ENCODE measurements at regions not wholly inside any gene's neighbourhood (a gene's known extent, or its start where the extent isn't known, plus 50 kb on each side); places are given as distances from the start of the nearest gene placed in this dataset.
A peak's percentile ranks its signal among the peaks of the same experiment; 100 is the strongest.

DNA sequence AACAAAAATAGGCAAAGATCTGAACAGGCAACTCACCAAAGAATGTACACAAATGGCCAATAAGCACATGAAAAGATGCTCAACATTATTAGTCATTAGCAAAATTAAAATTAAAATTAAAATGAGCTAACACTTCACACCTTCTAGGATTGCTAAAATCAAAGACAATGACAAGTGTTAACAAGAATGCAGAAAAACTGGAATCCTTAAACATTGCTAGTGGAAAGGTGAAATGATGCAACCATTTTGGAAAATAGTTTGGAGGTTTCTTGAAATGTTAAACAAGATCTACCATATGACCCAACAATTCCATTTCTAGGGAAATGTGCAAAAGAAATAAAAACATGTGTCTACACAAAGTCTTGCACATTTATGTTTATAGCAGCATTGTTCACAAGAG, 75.5 kb upstream of the DST start:
- TF ChIP-seq, protein P1, sequence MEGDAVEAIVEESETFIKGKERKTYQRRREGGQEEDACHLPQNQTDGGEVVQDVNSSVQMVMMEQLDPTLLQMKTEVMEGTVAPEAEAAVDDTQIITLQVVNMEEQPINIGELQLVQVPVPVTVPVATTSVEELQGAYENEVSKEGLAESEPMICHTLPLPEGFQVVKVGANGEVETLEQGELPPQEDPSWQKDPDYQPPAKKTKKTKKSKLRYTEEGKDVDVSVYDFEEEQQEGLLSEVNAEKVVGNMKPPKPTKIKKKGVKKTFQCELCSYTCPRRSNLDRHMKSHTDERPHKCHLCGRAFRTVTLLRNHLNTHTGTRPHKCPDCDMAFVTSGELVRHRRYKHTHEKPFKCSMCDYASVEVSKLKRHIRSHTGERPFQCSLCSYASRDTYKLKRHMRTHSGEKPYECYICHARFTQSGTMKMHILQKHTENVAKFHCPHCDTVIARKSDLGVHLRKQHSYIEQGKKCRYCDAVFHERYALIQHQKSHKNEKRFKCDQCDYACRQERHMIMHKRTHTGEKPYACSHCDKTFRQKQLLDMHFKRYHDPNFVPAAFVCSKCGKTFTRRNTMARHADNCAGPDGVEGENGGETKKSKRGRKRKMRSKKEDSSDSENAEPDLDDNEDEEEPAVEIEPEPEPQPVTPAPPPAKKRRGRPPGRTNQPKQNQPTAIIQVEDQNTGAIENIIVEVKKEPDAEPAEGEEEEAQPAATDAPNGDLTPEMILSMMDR (IDR thresholded peaks at IDR 0.05; ENCODE audit: low read depth, low read length), result no peak

DNA sequence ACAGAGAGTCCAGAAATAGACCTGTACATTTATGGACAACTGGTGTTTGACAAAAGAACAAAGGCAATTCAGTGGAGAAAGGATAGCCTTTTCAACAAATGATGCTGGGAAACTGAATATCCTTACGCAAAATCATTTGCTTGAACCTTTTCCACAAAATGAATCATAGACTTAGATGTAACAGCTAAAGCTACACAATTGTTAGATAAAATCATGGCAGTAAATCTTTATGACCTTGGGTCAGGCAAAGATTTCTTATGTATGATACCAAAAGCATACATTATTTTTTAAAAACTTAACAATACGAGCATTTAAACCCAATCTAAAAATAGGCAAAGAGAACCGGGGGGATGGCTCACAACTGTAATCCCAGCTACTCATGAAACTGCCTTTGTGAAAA, 73.5 kb upstream of the DST start:
- H3K4me3 ChIP-seq (replicated peaks in 1 of 2; ENCODE audit: low read depth in 2 of 2, low read length in 2 of 2), result no peak overlapping the region
- TF ChIP-seq, protein P1 (IDR thresholded peaks at IDR 0.05; ENCODE audit: low read depth, low read length), result no peak
- no peak for DNase-seq (ENCODE audit: low read depth in 2 of 2)

More for the DNA sequence above, 75.5 kb upstream of the DST start:
- no peak for DNase-seq (ENCODE audit: low read depth in 2 of 2)
- no peak overlapping the region for H3K4me3 ChIP-seq (replicated peaks in 1 of 2; ENCODE audit: low read depth in 2 of 2, low read length in 2 of 2)

DNA sequence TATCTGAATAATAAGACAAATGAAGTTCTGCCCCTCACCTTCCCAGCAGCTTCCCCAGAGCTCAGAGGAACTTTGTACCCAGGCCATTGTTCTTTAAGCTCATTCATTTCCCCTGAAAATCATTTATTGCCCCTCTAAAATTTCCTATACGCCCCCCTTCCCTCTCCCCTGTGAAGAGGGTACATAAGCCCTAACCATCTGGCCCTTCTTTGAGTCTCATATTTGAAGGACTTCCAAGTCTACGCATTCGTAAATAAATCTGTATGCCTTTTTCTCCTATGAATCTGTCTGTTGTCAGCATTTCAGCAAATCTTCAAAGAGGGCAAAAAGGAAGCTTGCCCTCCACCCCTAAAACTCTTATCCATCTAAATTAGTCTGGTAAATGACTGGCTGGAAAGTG, 73.1 kb upstream of the DST start:
- no peak overlapping the region for H3K4me3 ChIP-seq (replicated peaks in 1 of 2; ENCODE audit: low read depth in 2 of 2, low read length in 2 of 2)
- DNase-seq (ENCODE audit: low read depth in 2 of 2), result no peak
- TF ChIP-seq, protein P1 (IDR thresholded peaks at IDR 0.05; ENCODE audit: low read depth, low read length), result no peak

DNA sequence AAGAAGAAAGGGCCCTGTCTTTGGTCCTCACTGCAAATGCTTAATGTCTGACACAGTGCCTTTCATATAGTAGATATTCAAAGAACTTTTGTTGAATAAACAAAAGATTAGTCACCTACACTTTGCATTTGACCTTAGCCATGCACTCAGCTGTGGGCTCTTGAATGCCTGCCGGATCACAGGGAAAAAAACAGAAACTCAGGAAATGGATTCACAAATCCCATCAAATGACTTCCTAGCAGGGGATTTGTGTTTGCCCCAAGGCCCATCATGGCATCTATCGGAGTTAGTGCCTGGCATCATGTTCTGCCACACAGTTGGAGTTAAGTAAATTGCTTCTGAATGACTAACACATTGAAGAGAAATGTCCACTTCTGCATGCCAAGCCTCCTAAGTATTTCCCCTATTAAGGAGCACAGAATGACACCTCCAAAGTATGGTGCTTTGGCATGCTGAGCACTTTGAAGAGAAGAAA, 72.3 kb upstream of the DST start:
- peak; percentile 62 to 87 for DNase-seq (ENCODE audit: low read depth in 2 of 2)
- H3K4me3 ChIP-seq (replicated peaks in 1 of 2; ENCODE audit: low read depth in 2 of 2, low read length in 2 of 2), result no peak overlapping the region
- TF ChIP-seq, protein P1 (IDR thresholded peaks at IDR 0.05; ENCODE audit: low read depth, low read length), result no peak

DNA sequence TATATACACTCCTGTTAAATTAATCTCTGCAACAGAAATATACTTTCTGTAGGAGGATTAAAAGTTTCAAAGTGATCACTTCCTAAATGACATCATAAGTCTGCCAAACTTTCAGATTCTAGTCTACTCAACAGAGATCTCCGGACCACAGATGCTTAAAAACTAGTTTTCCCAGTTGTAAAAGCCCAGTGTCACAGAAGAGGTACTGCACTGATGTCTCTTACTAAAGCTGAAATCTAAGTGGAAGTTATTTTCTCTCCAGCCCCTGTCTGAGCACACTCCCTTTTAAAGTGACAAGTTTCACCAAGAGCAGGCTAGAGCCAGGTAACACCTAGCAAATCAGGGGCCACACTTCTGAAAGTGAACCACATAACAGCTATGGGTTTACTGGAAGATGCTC, 71.6 kb upstream of the DST start:
- no peak overlapping the region for H3K4me3 ChIP-seq (replicated peaks in 1 of 2; ENCODE audit: low read depth in 2 of 2, low read length in 2 of 2)
- no peak for DNase-seq (ENCODE audit: low read depth in 2 of 2)
- TF ChIP-seq, protein P1 (IDR thresholded peaks at IDR 0.05; ENCODE audit: low read depth, low read length), result peak; percentile 6

DNA sequence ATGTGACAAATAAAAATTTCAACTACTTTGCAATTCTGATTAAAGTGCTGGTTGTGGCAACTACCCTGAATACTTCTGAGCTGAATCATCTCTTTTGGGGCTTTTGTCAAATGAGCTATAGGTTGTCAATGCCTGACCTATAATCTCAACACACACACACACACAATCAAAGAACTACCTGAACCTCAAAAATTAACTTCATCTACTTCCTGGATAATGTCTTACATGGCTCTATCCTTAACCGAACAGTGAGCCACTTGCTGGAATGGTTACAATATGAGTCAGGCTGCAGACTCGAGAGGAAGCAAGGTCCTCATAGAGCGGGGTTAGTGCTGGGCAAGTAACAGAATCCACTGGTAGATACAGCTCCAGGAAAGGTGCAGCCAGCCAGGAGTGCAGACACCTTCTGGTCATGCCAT, 70.6 kb upstream of the DST start:
- peak; percentile 79 to 85 for DNase-seq (ENCODE audit: low read depth in 2 of 2)
- H3K4me3 ChIP-seq (replicated peaks in 1 of 2; ENCODE audit: low read depth in 2 of 2, low read length in 2 of 2), result no peak overlapping the region
- TF ChIP-seq, protein P1 (IDR thresholded peaks at IDR 0.05; ENCODE audit: low read depth, low read length), result no peak

DNA sequence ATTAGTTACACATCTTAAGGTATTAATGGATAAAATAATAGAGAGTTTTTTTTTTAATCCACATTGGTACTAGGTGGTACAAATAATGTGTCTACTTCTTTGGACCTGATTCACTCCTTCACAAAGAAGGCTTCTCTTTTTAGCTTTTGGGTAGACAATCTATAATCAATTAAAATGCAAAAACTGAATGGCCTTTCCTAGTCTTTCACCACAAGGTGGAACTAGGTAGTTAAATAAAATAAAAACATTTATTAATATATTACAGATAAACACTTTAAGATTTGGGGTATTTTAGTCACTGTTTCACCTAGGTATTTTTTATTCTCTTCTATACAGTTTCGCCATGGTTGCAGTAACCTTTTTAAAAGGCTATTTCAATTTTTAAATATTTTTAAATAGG, 68.3 kb upstream of the DST start:
- TF ChIP-seq, protein P1 (IDR thresholded peaks at IDR 0.05; ENCODE audit: low read depth, low read length), result peak; percentile 3
- DNase-seq (ENCODE audit: low read depth in 2 of 2), result no peak
- no peak overlapping the region for H3K4me3 ChIP-seq (replicated peaks in 1 of 2; ENCODE audit: low read depth in 2 of 2, low read length in 2 of 2)
